ENCODE measurements at regions not wholly inside any gene's neighbourhood (a gene's known extent, or its start where the extent isn't known, plus 50 kb on each side); places are given as distances from the start of the nearest gene placed in this dataset.

GRCh38 chr14:89486505-89486904 is 69.5 kb upstream of the FOXN3 start:
- TF ChIP-seq POLR2A (IDR thresholded peaks at IDR 0.05), result no peak
- TF ChIP-seq, protein P1, sequence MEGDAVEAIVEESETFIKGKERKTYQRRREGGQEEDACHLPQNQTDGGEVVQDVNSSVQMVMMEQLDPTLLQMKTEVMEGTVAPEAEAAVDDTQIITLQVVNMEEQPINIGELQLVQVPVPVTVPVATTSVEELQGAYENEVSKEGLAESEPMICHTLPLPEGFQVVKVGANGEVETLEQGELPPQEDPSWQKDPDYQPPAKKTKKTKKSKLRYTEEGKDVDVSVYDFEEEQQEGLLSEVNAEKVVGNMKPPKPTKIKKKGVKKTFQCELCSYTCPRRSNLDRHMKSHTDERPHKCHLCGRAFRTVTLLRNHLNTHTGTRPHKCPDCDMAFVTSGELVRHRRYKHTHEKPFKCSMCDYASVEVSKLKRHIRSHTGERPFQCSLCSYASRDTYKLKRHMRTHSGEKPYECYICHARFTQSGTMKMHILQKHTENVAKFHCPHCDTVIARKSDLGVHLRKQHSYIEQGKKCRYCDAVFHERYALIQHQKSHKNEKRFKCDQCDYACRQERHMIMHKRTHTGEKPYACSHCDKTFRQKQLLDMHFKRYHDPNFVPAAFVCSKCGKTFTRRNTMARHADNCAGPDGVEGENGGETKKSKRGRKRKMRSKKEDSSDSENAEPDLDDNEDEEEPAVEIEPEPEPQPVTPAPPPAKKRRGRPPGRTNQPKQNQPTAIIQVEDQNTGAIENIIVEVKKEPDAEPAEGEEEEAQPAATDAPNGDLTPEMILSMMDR (IDR thresholded peaks at IDR 0.05), result no peak
